GM12864 (cell line): ENCODE measurements at regions not wholly inside any gene's neighbourhood (a gene's known extent, or its start where the extent isn't known, plus 50 kb on each side); places are given as distances from the start of the nearest gene placed in this dataset.

Experiments
- DNase-seq: peaks from one replicate; pipeline ENCODE4 v3.0.0-alpha.2; 2011; ENCODE audit warnings: low read depth
- H3K4me3 ChIP-seq: 2 replicates; pipeline ENCODE4 v1.5.1; 2011; ENCODE audit warnings: mild to moderate bottlenecking, low read depth, low read length, control low read depth
- CTCF ChIP-seq: IDR thresholded peaks from 2 replicates; pipeline ENCODE4 v1.5.1; 2011; ENCODE audit warnings: low read depth, mild to moderate bottlenecking, moderate library complexity, low read length, control low read depth, inconsistent platforms; ENCODE audit errors: missing control alignments

DNA sequence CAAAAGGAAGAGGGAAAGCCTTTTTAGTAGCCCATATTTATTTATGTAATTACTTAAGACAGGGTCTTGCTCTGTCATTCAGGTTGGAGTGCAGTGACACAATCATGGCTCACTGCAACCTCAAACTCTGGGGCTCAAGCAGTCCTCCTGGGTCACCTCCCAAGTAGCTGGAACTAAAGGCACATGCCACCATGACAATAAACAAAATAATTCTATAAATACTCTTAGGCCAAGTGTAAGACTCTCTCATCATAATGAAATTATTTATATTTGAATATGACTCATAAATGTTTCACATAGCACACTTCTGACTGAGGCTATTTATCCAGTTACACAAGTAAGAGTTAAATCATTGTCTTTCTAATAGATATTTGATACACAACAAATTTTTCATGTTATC, 314.7 kb downstream of the AMY1C start:
- no peak overlapping the region for H3K4me3 ChIP-seq
- DNase-seq = no peak
- TF ChIP-seq CTCF = no peak

DNA sequence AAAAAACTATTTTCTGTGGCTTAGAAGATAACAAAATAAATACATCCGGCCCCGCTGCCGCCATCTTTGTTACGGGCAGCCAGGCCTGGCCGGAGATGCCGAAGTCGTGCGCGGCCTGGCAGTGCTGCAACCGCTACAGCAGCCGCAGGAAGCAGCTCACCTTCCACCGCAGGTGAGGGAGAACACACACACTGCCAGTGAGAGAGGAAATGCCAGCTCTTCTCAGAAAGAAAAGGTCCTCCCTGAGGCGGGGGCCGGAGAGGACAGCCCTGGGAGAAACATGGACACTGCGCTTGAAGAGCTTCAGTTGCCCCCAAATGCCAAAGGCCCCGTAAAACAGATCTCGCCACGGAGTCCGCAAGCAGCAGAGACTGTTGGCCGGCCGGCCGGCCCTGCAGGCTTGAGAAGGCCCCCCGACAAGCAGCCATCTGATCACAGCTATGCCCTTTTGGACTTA, 323.2 kb downstream of the AMY1C start:
- no peak for TF ChIP-seq CTCF
- H3K4me3 ChIP-seq = no peak overlapping the region
- no peak for DNase-seq

- H3K4me3 ChIP-seq = no peak overlapping the region
- TF ChIP-seq CTCF = no peak
- no peak for DNase-seq
These were observed 323.8 kb downstream of the AMY1C start for GRCh38 chr1:104073463-104073902.

DNA sequence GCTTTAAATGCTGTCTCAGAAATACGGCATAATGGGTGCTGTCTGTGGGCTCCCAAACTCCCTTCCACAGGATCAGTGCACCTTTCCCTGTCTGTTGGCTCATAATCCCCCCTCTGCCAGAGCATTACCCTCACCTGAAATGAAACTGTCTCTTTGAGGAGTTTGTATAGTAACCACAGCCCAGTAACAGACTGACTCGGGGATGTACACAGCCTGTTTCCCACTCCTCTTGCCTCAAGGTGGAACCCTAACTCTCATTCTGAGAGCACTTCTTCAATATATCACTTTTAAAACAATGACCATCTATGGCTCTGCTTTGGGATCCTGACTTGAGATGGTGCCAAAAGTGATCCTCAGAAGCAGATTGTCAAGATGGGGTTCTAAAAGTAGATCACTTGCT, 332.5 kb downstream of the AMY1C start:
- DNase-seq = no peak
- H3K4me3 ChIP-seq = no peak overlapping the region
- TF ChIP-seq CTCF = no peak

- TF ChIP-seq CTCF = no peak
- H3K4me3 ChIP-seq = no peak overlapping the region
- DNase-seq = no peak
These were observed 334.7 kb downstream of the AMY1C start for GRCh38 chr1:104084380-104084779.

DNA sequence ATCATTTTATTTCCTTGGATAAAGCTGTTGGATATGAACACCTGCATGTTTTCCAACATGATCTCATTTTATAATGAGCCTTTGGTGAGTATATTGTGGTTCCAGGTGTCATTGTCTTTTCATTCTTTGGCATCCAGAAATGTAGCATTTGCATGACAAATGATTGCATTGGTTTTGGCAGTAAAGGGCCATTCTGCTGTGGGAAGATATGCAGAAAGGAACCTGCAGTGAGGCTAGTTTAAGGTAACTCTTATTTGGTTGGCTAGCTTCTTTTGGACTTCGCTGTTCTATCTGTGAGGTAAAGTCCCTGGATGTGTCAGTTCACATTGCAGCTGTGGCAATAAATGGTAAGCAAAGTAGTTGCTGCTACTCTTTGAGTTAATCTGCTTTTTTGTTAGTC, 343.0 kb downstream of the AMY1C start:
- no peak overlapping the region for H3K4me3 ChIP-seq
- no peak for DNase-seq
- TF ChIP-seq CTCF = no peak

DNA sequence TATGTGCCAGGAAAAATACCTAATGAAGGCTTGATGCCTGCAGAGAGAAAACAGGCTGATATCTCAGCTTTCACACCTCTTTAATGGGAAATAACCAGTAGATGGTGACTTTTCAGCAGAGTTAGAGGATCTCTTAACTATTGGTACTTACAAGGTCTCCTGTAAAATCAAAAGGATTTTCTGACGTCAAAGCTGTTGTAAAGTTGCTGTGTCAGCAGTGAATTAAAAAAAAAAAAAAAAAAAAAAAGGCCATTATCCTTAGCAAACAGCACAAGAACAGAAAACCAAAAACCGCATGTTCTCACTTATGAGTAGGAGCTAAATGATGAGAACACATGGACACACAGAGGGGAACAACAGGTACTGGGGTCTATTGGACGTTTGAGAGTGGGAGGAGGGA, 349.1 kb downstream of the AMY1C start:
- no peak for DNase-seq
- TF ChIP-seq CTCF = no peak
- H3K4me3 ChIP-seq = no peak overlapping the region
